ENCODE measurements at regions not wholly inside any gene's neighbourhood (a gene's known extent, or its start where the extent isn't known, plus 50 kb on each side); places are given as distances from the start of the nearest gene placed in this dataset.

DNA sequence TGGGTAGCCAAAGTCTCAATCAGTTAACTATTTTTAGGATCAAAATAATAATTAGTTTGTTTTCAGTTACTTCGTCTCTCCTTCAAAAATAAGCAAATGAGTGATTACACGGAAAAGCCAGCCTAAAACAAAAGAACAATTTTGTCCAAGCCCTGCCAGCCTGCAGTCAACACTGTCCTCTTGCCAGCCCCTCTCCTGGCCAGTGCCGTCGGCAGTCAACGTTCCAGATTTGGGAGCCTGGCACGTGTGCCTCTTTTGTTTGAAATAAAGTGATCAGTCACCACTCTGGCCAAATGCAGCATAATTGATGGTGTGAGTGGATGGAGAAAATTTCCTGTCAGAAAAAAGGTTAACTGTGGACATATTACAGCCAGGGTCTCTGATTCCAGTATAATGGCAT, 260.6 kb upstream of the SKOR2 start:
- TF ChIP-seq, protein P1, sequence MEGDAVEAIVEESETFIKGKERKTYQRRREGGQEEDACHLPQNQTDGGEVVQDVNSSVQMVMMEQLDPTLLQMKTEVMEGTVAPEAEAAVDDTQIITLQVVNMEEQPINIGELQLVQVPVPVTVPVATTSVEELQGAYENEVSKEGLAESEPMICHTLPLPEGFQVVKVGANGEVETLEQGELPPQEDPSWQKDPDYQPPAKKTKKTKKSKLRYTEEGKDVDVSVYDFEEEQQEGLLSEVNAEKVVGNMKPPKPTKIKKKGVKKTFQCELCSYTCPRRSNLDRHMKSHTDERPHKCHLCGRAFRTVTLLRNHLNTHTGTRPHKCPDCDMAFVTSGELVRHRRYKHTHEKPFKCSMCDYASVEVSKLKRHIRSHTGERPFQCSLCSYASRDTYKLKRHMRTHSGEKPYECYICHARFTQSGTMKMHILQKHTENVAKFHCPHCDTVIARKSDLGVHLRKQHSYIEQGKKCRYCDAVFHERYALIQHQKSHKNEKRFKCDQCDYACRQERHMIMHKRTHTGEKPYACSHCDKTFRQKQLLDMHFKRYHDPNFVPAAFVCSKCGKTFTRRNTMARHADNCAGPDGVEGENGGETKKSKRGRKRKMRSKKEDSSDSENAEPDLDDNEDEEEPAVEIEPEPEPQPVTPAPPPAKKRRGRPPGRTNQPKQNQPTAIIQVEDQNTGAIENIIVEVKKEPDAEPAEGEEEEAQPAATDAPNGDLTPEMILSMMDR (IDR thresholded peaks at IDR 0.05; ENCODE audit: unreplicated experiment): no peak
- Mint-ChIP-seq H3K36me3 (ENCODE audit: low read depth, unreplicated experiment) (peaks cover 5% of the 10 kb centered on the region), H3K4me1 (ENCODE audit: unreplicated experiment) (peaks cover 21% of the 10 kb centered on the region), H3K9me3 (ENCODE audit: unreplicated experiment) (no peaks in the 10 kb centered on the region), H3K4me3 (ENCODE audit: unreplicated experiment) (no peak overlapping the region), H3K27ac (ENCODE audit: unreplicated experiment) (no peak overlapping the region), H3K27me3 (ENCODE audit: unreplicated experiment) (no peaks in the 10 kb centered on the region)
- DNase-seq (ENCODE audit: low spot score): no peak

DNA sequence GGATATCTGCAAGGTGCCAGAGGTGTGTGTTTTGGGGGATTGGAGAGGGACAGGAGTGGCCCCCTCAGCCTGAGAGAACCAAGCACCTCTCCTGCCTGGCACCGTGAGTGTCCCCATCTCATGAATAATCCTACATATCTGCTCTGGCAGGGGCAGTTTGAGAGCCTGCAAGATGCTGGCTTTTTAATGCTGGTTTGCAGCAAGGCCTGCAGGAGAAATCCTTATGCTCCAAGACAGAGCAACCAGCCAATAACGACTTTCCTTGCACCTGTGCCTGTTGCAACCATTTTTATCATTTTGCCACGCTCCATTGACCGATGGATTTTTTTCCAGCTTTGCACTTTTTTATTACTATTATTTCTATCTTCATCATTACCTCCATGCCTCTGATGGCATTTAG, 259.4 kb upstream of the SKOR2 start:
- H3K4me1 Mint-ChIP-seq (ENCODE audit: unreplicated experiment): peaks cover 21% of the 10 kb centered on the region
- no peaks in the 10 kb centered on the region for H3K27me3 Mint-ChIP-seq (ENCODE audit: unreplicated experiment)
- no peak overlapping the region for H3K27ac Mint-ChIP-seq (ENCODE audit: unreplicated experiment)
- H3K36me3 Mint-ChIP-seq (ENCODE audit: low read depth, unreplicated experiment): peaks cover 5% of the 10 kb centered on the region
- H3K9me3 Mint-ChIP-seq (ENCODE audit: unreplicated experiment): no peaks in the 10 kb centered on the region
- TF ChIP-seq, protein P1 (IDR thresholded peaks at IDR 0.05; ENCODE audit: unreplicated experiment): no peak
- no peak overlapping the region for H3K4me3 Mint-ChIP-seq (ENCODE audit: unreplicated experiment)
- DNase-seq (ENCODE audit: low spot score): no peak

DNA sequence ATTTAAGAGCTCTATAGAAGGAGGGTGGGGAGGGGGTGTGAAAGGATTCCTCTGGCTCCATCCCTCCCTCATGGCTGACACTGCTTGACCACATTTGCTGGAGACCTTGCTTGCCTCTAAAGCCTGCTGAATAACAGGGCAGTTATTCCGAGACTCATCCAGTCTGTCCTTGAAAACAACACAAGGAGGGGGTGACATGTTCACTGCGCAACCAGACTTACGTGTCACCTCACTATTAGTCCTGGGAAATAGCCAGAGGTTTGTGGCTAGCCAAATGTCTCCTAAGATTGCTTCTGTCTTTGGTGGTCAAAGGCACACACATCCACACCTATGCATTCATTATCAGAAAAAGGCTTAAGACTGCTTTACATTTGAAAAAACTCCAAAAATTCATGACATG, 256.2 kb upstream of the SKOR2 start:
- TF ChIP-seq, protein P1 (IDR thresholded peaks at IDR 0.05; ENCODE audit: unreplicated experiment): no peak
- no peaks in the 10 kb centered on the region for H3K27me3 Mint-ChIP-seq (ENCODE audit: unreplicated experiment)
- peaks cover 21% of the 10 kb centered on the region for H3K4me1 Mint-ChIP-seq (ENCODE audit: unreplicated experiment)
- H3K4me3 Mint-ChIP-seq (ENCODE audit: unreplicated experiment): no peak overlapping the region
- peaks cover 5% of the 10 kb centered on the region for H3K36me3 Mint-ChIP-seq (ENCODE audit: low read depth, unreplicated experiment)
- no peaks in the 10 kb centered on the region for H3K9me3 Mint-ChIP-seq (ENCODE audit: unreplicated experiment)
- DNase-seq (ENCODE audit: low spot score): no peak
- H3K27ac Mint-ChIP-seq (ENCODE audit: unreplicated experiment): no peak overlapping the region

DNA sequence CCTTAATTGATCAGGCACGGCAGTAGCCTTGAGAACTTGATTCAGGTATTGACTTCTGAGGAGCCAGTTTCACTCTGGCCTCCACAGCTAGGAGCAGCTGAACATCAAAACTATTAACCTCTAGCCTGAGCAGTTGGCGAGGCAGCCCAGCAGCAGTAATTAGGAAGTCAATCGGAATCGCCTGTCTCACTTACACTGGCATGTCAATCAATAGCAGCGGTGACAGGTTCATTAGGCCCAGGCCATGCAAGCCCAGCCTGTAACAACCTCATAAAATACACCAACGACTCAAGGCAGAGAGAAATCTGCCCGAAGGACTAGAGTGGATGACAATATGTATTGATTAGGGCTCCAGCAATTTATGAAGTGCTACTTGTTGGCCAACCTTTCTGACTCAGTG, 255.4 kb upstream of the SKOR2 start:
- Mint-ChIP-seq H3K36me3 (ENCODE audit: low read depth, unreplicated experiment) (peaks cover 5% of the 10 kb centered on the region), H3K27ac (ENCODE audit: unreplicated experiment) (no peak overlapping the region), H3K4me1 (ENCODE audit: unreplicated experiment) (peaks cover 21% of the 10 kb centered on the region), H3K27me3 (ENCODE audit: unreplicated experiment) (no peaks in the 10 kb centered on the region), H3K4me3 (ENCODE audit: unreplicated experiment) (no peak overlapping the region), H3K9me3 (ENCODE audit: unreplicated experiment) (no peaks in the 10 kb centered on the region)
- TF ChIP-seq, protein P1 (IDR thresholded peaks at IDR 0.05; ENCODE audit: unreplicated experiment): no peak
- DNase-seq (ENCODE audit: low spot score): no peak

DNA sequence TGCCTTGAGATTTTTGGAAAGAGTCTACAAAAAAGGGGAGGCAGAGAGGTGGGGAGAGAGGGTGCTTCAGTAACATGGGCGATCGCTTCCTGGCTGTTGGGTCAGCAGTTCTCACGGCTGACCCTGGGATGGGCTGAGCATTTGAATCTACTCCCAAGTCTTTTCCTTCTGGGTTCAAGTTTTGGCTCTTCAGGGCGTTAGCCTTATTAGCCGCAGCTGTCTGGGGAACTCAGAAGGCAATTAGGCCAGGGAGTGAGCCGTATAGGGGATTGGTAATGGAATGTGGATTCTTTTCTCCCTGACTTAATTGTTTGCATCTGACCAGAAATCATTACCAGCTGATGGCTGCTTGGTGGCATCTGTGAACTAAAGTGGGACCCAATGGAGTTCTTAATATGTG, 250.5 kb upstream of the SKOR2 start:
- TF ChIP-seq, protein P1 (IDR thresholded peaks at IDR 0.05; ENCODE audit: unreplicated experiment): no peak
- Mint-ChIP-seq H3K4me1 (ENCODE audit: unreplicated experiment) (no peaks in the 10 kb centered on the region), H3K36me3 (ENCODE audit: low read depth, unreplicated experiment) (no peaks in the 10 kb centered on the region), H3K27me3 (ENCODE audit: unreplicated experiment) (no peaks in the 10 kb centered on the region), H3K27ac (ENCODE audit: unreplicated experiment) (no peak overlapping the region), H3K4me3 (ENCODE audit: unreplicated experiment) (no peak overlapping the region), H3K9me3 (ENCODE audit: unreplicated experiment) (peaks cover 4% of the 10 kb centered on the region)
- DNase-seq (ENCODE audit: low spot score): no peak

Data from endothelial cell (in vitro differentiated cells).